ENCODE measurements at regions not wholly inside any gene's neighbourhood (a gene's known extent, or its start where the extent isn't known, plus 50 kb on each side); places are given as distances from the start of the nearest gene placed in this dataset.

DNA sequence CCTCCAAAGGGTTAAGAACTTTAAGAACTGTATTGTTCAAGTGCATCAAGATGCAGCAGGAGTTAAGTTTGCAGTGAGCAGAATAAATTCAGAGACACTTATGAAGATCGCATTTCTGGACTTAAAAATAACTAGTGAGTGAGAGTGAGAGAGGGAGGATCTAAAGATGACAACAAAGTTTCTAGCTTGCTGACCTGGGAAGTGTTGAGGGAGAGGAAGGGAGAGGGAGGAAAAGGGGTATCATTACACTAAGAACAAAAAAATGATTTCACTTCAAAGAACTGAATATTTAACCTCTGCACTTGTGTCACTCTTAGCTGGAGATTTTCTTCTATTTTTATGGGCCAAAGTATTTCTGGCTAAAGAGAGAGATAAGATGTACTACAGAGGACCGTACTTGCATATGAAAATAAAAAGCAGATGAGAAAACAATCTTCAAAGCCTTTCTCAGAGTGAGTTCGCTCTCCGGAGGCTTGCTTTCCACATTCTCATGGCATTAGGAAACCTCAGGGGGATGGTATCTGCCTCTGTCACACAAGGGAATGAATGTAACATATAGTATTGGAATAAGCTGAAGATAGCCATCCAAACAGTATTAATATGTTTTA, 91.4 kb upstream of the TJP1 start:
- H3K36me3 Mint-ChIP-seq = no peaks in the 10 kb centered on the region
- no peaks in the 10 kb centered on the region for H3K4me1 Mint-ChIP-seq (ENCODE audit: low read depth)
- H3K4me3 Mint-ChIP-seq = no peak overlapping the region
- peaks cover 19% of the 10 kb centered on the region for H3K27me3 Mint-ChIP-seq
- no peak overlapping the region for H3K27ac Mint-ChIP-seq
- peaks cover 5% of the 10 kb centered on the region for H3K9me3 Mint-ChIP-seq (ENCODE audit: low read depth)

DNA sequence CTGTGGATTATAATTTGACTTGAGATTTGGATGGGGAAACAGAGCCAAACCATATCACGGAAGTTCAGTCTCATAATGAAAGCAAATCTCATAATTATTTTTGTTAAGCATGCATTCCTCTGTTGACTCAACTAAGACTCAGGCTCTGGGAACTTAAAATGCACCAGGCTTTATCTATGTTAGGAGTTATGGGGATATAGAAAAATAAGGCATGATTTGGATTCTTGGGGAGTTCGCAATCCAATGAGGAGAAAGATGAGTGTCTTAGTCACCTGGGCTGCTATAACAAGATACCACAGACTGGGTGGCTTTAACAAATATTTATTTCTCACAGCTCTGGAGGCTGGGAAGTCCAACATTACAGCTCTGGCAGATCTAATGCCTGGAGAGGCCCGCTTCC, 89.4 kb upstream of the TJP1 start:
- no peaks in the 10 kb centered on the region for H3K4me1 Mint-ChIP-seq (ENCODE audit: low read depth)
- no peak overlapping the region for H3K4me3 Mint-ChIP-seq
- no peak overlapping the region for H3K27ac Mint-ChIP-seq
- H3K9me3 Mint-ChIP-seq (ENCODE audit: low read depth) = peaks cover 5% of the 10 kb centered on the region
- no peaks in the 10 kb centered on the region for H3K36me3 Mint-ChIP-seq
- H3K27me3 Mint-ChIP-seq = peaks cover 16% of the 10 kb centered on the region

DNA sequence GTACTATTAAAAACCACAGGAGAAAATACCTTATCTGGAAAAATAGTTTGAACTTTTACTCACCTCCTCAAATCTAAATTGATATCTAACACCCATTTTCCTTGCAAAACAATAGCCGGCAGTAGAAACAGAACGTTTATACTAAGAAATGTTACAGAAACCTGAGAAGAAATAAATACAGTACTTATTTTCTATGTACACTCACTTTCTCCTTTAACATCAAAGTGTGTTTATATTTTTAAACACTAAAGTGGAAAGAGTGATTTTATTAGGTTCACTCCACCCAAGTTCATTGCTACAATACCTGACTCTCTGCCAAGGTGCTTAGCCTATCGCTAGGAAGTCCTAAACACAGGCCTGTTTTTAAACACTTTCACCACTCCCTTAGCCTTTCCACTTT, 87.8 kb upstream of the TJP1 start:
- H3K9me3 Mint-ChIP-seq (ENCODE audit: low read depth) = peaks cover 5% of the 10 kb centered on the region
- H3K36me3 Mint-ChIP-seq = no peaks in the 10 kb centered on the region
- no peak overlapping the region for H3K27ac Mint-ChIP-seq
- peaks cover 18% of the 10 kb centered on the region for H3K27me3 Mint-ChIP-seq
- H3K4me3 Mint-ChIP-seq = no peak overlapping the region
- no peaks in the 10 kb centered on the region for H3K4me1 Mint-ChIP-seq (ENCODE audit: low read depth)

- Mint-ChIP-seq H3K27ac (no peak overlapping the region), H3K9me3 (ENCODE audit: low read depth) (no peaks in the 10 kb centered on the region), H3K27me3 (peaks cover 21% of the 10 kb centered on the region), H3K36me3 (no peaks in the 10 kb centered on the region), H3K4me1 (ENCODE audit: low read depth) (no peaks in the 10 kb centered on the region), H3K4me3 (no peak overlapping the region)
Observed at GRCh38 chr15:29904757-29905417, 82.6 kb upstream of the TJP1 start.

DNA sequence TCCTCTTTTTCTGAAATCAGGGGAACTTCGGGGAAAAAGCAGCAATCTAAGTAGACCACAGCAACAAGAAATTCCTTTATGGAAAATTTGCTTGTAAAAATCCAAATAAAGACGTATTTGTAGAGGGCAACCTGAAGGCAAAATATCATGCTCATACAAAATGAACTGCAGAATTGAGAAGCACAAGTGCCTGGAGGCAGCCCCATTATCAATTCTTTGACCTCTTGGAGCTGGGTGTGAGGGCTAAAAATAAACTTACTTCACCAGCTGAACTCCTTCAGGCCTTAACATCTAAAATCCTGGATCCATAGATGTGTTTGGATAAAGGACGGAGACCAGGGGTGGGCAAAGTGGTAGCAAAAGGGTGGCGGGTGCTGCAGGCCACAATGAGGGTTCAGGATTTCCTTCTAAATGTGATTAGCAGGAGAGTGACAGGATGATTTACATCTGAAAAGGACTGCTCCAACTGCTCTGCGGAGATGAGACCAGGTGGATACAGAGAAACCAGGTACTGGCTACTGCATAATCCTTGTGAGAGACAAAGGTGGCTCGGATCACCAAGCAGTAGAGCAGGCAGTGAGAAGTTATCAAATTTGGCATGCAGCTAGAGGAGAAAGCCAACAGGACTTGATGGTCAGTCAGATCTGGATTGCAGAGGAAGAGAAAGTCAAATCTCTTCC, 81.7 kb upstream of the TJP1 start:
- Mint-ChIP-seq H3K27ac (no peak overlapping the region), H3K27me3 (peaks cover 22% of the 10 kb centered on the region), H3K4me3 (no peak overlapping the region), H3K9me3 (ENCODE audit: low read depth) (no peaks in the 10 kb centered on the region), H3K4me1 (ENCODE audit: low read depth) (no peaks in the 10 kb centered on the region), H3K36me3 (no peaks in the 10 kb centered on the region)

DNA sequence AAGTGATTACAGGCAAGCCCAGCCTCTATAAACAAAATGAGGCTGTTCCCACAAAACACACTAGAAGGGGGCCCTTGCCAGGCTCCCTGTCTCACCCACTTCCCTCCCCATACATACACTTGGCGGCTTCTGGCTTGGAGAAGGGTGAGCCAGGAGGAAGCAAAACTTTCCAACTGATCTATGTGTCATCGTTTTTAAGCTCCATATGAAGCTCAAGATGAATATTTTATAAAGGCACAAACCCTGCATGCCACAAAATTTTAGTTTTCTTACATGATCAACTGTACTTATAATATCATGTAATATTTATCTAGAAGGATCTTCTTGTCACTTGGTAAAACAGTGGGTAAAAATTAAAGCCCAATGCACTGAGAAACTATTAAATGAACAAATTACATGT, 80.8 kb upstream of the TJP1 start:
- Mint-ChIP-seq H3K4me1 (ENCODE audit: low read depth) (no peaks in the 10 kb centered on the region), H3K36me3 (peaks cover 2% of the 10 kb centered on the region), H3K27me3 (peaks cover 24% of the 10 kb centered on the region), H3K27ac (no peak overlapping the region), H3K4me3 (no peak overlapping the region), H3K9me3 (ENCODE audit: low read depth) (peaks cover 3% of the 10 kb centered on the region)

- Mint-ChIP-seq H3K4me3 (no peak overlapping the region), H3K36me3 (peaks cover 2% of the 10 kb centered on the region), H3K27me3 (peaks cover 20% of the 10 kb centered on the region), H3K27ac (no peak overlapping the region), H3K9me3 (ENCODE audit: low read depth) (peaks cover 8% of the 10 kb centered on the region), H3K4me1 (ENCODE audit: low read depth) (no peaks in the 10 kb centered on the region)
Observed at GRCh38 chr15:29900237-29901189, 78.2 kb upstream of the TJP1 start.

DNA sequence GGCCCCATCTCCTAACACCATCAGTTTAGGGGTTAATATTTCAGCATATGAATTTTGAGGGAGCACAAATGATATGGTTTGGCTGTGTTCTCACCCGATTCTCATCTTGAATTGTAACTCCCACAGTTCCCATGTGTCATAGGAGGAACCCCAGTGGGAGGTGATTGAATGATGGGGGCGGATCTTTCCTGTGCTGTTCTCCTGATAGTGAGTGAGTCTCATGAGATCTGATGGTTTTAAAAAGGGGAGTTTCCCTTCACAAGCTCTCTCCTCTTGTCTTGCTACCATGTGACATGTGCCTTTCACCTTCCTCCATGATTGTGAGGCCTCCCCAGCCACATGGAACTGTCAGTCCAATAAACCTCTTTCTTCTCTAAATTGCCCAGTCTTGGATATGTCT, 73.8 kb upstream of the TJP1 start:
- Mint-ChIP-seq H3K4me3 (no peak overlapping the region), H3K27ac (no peak overlapping the region), H3K27me3 (peaks cover 21% of the 10 kb centered on the region), H3K9me3 (ENCODE audit: low read depth) (peaks cover 8% of the 10 kb centered on the region), H3K4me1 (ENCODE audit: low read depth) (no peaks in the 10 kb centered on the region), H3K36me3 (peaks cover 2% of the 10 kb centered on the region)

GRCh38 chr15:29891096-29891457, 68.8 kb upstream of the TJP1 start:
- Mint-ChIP-seq H3K36me3 (no peaks in the 10 kb centered on the region), H3K9me3 (ENCODE audit: low read depth) (no peaks in the 10 kb centered on the region), H3K4me1 (ENCODE audit: low read depth) (no peaks in the 10 kb centered on the region), H3K4me3 (no peak overlapping the region), H3K27ac (no peak overlapping the region), H3K27me3 (peaks cover 14% of the 10 kb centered on the region)

- Mint-ChIP-seq H3K27me3 (peaks cover 14% of the 10 kb centered on the region), H3K27ac (no peak overlapping the region), H3K36me3 (no peaks in the 10 kb centered on the region), H3K9me3 (ENCODE audit: low read depth) (no peaks in the 10 kb centered on the region), H3K4me1 (ENCODE audit: low read depth) (no peaks in the 10 kb centered on the region), H3K4me3 (no peak overlapping the region)
Observed at GRCh38 chr15:29890336-29891095, 68.2 kb upstream of the TJP1 start.

DNA sequence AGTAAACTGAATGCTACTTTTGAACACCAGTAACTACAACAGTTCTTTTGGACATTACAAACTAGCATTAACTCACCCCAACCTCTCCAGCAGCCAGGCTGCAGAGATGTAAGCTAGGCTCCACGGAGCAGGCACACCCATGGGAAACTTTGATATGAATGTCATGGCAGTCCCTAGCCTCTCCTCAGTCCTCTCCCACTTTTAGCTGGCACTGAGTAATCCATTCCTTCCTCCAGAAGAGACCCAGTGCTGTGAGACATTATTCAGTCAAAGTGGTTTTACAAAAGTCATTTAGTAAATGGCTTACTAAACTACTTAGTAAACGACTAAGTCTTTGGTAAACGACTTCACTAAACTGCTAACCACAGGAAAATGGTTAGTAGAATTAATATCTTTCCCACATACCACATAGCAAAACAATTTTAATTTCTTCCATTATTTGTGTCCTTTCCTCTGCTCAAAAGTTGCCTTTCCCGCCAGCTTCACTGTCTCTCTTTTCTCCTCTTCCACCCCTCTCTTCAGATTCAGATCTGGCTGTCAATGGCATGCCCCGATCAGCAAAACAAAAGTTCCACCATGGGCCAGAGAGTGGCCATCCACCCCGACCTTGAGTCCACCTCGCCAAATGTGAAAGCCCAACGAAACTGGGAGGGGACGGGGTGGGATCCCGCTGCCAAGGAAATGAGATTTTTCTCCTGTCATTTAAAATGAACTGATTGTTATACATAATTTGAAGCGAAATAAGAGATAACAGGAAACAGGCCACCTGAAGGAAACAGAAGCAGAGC, 67.5 kb upstream of the TJP1 start:
- H3K9me3 Mint-ChIP-seq (ENCODE audit: low read depth) = no peaks in the 10 kb centered on the region
- H3K4me3 Mint-ChIP-seq = no peak overlapping the region
- H3K4me1 Mint-ChIP-seq (ENCODE audit: low read depth) = no peaks in the 10 kb centered on the region
- H3K27ac Mint-ChIP-seq = no peak overlapping the region
- no peaks in the 10 kb centered on the region for H3K36me3 Mint-ChIP-seq
- H3K27me3 Mint-ChIP-seq = peaks cover 15% of the 10 kb centered on the region

- Mint-ChIP-seq H3K27ac (no peak overlapping the region), H3K9me3 (ENCODE audit: low read depth) (no peaks in the 10 kb centered on the region), H3K4me3 (no peak overlapping the region), H3K4me1 (ENCODE audit: low read depth) (no peaks in the 10 kb centered on the region), H3K27me3 (peaks cover 12% of the 10 kb centered on the region), H3K36me3 (no peaks in the 10 kb centered on the region)
Observed at GRCh38 chr15:29888646-29889045, 66.4 kb upstream of the TJP1 start.

DNA sequence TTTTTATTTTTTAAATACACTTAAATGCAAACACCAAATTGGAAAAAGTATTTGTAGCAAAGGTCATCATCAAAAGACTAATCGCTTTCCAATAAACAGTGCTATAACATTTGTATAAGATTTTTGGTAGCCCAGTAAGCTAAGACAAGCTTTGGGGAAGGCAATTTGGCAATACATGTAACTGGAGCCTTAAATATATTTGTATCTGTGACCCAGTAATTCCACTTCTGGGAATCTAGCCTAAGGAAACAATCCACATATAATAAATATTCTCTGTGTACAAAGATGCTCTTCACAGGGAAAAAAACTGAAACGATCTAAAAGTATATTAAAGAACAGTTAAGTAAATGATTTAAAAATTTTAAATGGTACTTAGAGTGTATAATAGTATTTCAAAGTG, 65.5 kb upstream of the TJP1 start:
- no peaks in the 10 kb centered on the region for H3K36me3 Mint-ChIP-seq
- H3K27me3 Mint-ChIP-seq = peaks cover 15% of the 10 kb centered on the region

DNA sequence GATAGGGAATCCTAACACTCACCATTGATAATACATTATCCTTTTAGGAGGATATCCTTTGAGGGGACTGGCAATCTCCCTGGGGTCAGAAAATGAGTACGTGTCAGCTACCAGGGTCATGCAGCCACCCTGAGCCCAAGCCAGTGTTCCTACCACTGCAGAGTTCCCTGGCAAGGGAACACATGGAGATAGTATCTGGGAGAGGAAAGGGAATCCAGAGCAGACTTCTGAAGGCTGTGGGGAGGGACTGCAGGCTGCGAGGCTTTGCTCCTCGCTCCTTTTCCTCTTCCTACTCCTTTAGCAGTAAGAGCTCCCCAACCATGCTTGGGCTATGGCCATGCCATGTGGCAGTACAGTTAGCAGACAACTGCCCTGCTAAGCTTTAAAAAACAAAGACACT, 62.9 kb upstream of the TJP1 start:
- no peak overlapping the region for H3K27ac Mint-ChIP-seq
- peaks cover 19% of the 10 kb centered on the region for H3K27me3 Mint-ChIP-seq
- H3K4me3 Mint-ChIP-seq = no peak overlapping the region
- no peaks in the 10 kb centered on the region for H3K4me1 Mint-ChIP-seq (ENCODE audit: low read depth)
- H3K9me3 Mint-ChIP-seq (ENCODE audit: low read depth) = no peaks in the 10 kb centered on the region
- H3K36me3 Mint-ChIP-seq = no peaks in the 10 kb centered on the region

More for the DNA sequence above, 65.5 kb upstream of the TJP1 start:
- H3K9me3 Mint-ChIP-seq (ENCODE audit: low read depth) = no peaks in the 10 kb centered on the region
- H3K4me3 Mint-ChIP-seq = no peak overlapping the region
- H3K4me1 Mint-ChIP-seq (ENCODE audit: low read depth) = no peaks in the 10 kb centered on the region
- H3K27ac Mint-ChIP-seq = no peak overlapping the region

All from activated naive CD8-positive, alpha-beta T cell (primary cell).